ENCODE measurements at regions not wholly inside any gene's neighbourhood (a gene's known extent, or its start where the extent isn't known, plus 50 kb on each side); places are given as distances from the start of the nearest gene placed in this dataset.

- TF ChIP-seq EZH2 (IDR thresholded peaks at IDR 0.05) (no peak), POLR2AphosphoS5 (IDR thresholded peaks at IDR 0.05; ENCODE audit: borderline replicate concordance, low read depth, low read length) (no peak), FOXP2 (optimal IDR thresholded peaks at IDR 0.05; ENCODE audit: control extremely low read depth, extremely low read length, insufficient read depth) (no peak)
Observed at GRCh38 chr16:85281181-85281580, 168.9 kb upstream of the CIBAR2 start.
